Neuron (in vitro differentiated cells): ENCODE measurements at regions not wholly inside any gene's neighbourhood (a gene's known extent, or its start where the extent isn't known, plus 50 kb on each side); places are given as distances from the start of the nearest gene placed in this dataset.
"Not testable (repeated sequence)": the region's sequence is repeated elsewhere in the genome, so short reads cannot be mapped to it uniquely, and the experiment has no call there.

Experiments used
- H2AFZ ChIP-seq: one replicate; pipeline ENCODE4 v1.6.1; 2013; ENCODE audit warnings: low read depth, mild to moderate bottlenecking, inconsistent platforms, low read length, moderate library complexity
- H3K27me3 ChIP-seq: one replicate; pipeline ENCODE4 v1.6.1; 2013; ENCODE audit warnings: low read length; ENCODE audit not compliant: insufficient read depth
- H3K36me3 ChIP-seq: one replicate; pipeline ENCODE4 v1.6.1; 2013; ENCODE audit warnings: low read length; ENCODE audit not compliant: insufficient read depth
- H3K4me1 ChIP-seq: one replicate; pipeline ENCODE4 v1.6.1; 2013; ENCODE audit warnings: low read length; ENCODE audit not compliant: insufficient read depth
- H3K4me3 ChIP-seq: 2 replicates; pipeline ENCODE4 v1.5.1; 2013; ENCODE audit warnings: mild to moderate bottlenecking, low read length, moderate library complexity
- H3K9me3 ChIP-seq: one replicate; pipeline ENCODE4 v1.6.1; 2013; ENCODE audit warnings: low read length

- no peaks in the 10 kb centered on the region for H3K4me1 ChIP-seq
- H3K9me3 ChIP-seq = no peaks in the 10 kb centered on the region
- no peaks in the 10 kb centered on the region for H3K27me3 ChIP-seq
- no peaks in the 10 kb centered on the region for H3K36me3 ChIP-seq
- no peak overlapping the region for H2AFZ ChIP-seq
- no peak overlapping the region for H3K4me3 ChIP-seq
These were observed 550.8 kb upstream of the CDH5 start for GRCh38 chr16:65815707-65816106.

DNA sequence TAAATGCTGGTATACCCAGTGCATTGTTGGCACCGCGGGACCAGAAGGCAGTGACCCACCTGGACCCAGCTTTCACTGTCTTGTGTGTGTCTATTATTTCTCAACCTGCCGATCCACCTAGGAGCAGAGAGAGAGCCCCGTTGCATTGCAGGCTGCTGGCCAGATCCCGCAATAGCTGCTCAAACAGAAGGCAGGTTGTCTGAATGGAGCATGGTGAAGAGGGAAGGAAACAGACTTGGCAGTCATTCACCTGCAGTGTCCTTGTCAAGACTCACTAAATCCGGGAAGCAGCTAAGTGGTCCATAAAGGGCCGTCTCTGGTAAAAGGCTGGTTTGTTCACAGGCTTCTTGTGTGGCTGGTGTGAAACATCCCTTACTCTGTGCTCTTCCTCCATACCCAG lies 552.6 kb upstream of the CDH5 start:
- not testable (repeated sequence) for H3K4me3 ChIP-seq, H2AFZ ChIP-seq, H3K4me1 ChIP-seq

GRCh38 chr16:65809627-65810026 lies 556.9 kb upstream of the CDH5 start:
- no peaks in the 10 kb centered on the region for H3K4me1 ChIP-seq
- H2AFZ ChIP-seq = no peak overlapping the region
- no peaks in the 10 kb centered on the region for H3K36me3 ChIP-seq
- H3K9me3 ChIP-seq = no peaks in the 10 kb centered on the region
- no peak overlapping the region for H3K4me3 ChIP-seq
- H3K27me3 ChIP-seq = no peaks in the 10 kb centered on the region

More for the DNA sequence above, 552.6 kb upstream of the CDH5 start:
- not testable (repeated sequence) for H3K27me3 ChIP-seq, H3K9me3 ChIP-seq, H3K36me3 ChIP-seq

- Histone ChIP-seq H3K9me3 (no peaks in the 10 kb centered on the region), H3K4me1 (no peaks in the 10 kb centered on the region), H3K27me3 (no peaks in the 10 kb centered on the region), H2AFZ (no peak overlapping the region), H3K36me3 (no peaks in the 10 kb centered on the region), H3K4me3 (no peak overlapping the region)
These were observed 557.7 kb upstream of the CDH5 start for GRCh38 chr16:65808790-65809189.

GRCh38 chr16:65807858-65808257 lies 558.6 kb upstream of the CDH5 start:
- Histone ChIP-seq H3K36me3 (no peaks in the 10 kb centered on the region), H3K4me1 (no peaks in the 10 kb centered on the region), H3K9me3 (no peaks in the 10 kb centered on the region), H3K4me3 (no peak overlapping the region), H3K27me3 (no peaks in the 10 kb centered on the region), H2AFZ (no peak overlapping the region)

- not testable (repeated sequence) for H3K9me3 ChIP-seq, H3K36me3 ChIP-seq, H3K4me3 ChIP-seq, H3K27me3 ChIP-seq, H3K4me1 ChIP-seq, H2AFZ ChIP-seq
These were observed 560.8 kb upstream of the CDH5 start for GRCh38 chr16:65805704-65806103.

- no peaks in the 10 kb centered on the region for H3K27me3 ChIP-seq
- no peaks in the 10 kb centered on the region for H3K36me3 ChIP-seq
- no peak overlapping the region for H2AFZ ChIP-seq
- no peak overlapping the region for H3K4me3 ChIP-seq
- no peaks in the 10 kb centered on the region for H3K4me1 ChIP-seq
- no peaks in the 10 kb centered on the region for H3K9me3 ChIP-seq
These were observed 570.0 kb upstream of the CDH5 start for GRCh38 chr16:65796481-65796880.

DNA sequence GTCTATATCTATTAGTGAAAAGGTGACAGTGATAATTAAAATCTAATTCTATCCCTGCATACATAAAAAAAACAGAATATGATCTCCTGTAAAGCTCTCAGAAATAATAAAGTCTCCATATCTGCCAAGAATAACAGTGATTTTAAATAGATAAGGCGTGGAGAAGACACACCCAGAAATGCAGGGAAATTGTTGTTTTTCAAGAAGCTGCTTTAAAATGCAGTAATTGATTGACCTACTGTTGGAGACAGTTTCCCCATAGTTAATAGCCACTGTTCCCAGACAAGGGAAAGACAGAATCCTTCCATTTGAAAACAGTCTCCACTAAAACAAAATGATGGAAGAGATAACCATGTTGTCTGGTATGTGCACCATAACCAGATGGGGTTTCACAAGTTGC lies 571.5 kb upstream of the CDH5 start:
- H3K4me1 ChIP-seq = no peaks in the 10 kb centered on the region
- H2AFZ ChIP-seq = no peak overlapping the region
- H3K36me3 ChIP-seq = no peaks in the 10 kb centered on the region
- H3K9me3 ChIP-seq = no peaks in the 10 kb centered on the region
- H3K27me3 ChIP-seq = no peaks in the 10 kb centered on the region
- no peak overlapping the region for H3K4me3 ChIP-seq

GRCh38 chr16:65793781-65794180 lies 572.7 kb upstream of the CDH5 start:
- H2AFZ ChIP-seq = no peak overlapping the region
- no peaks in the 10 kb centered on the region for H3K27me3 ChIP-seq
- no peaks in the 10 kb centered on the region for H3K36me3 ChIP-seq
- H3K9me3 ChIP-seq = no peaks in the 10 kb centered on the region
- no peak overlapping the region for H3K4me3 ChIP-seq
- H3K4me1 ChIP-seq = no peaks in the 10 kb centered on the region

- Histone ChIP-seq H3K4me1 (no peaks in the 10 kb centered on the region), H3K4me3 (no peak overlapping the region), H3K27me3 (no peaks in the 10 kb centered on the region), H2AFZ (no peak overlapping the region), H3K9me3 (no peaks in the 10 kb centered on the region), H3K36me3 (no peaks in the 10 kb centered on the region)
These were observed 575.7 kb upstream of the CDH5 start for GRCh38 chr16:65790768-65791167.

GRCh38 chr16:65789161-65789945 lies 577.1 kb upstream of the CDH5 start:
- Histone ChIP-seq H3K4me3 (no peak overlapping the region), H2AFZ (no peak overlapping the region), H3K27me3 (no peaks in the 10 kb centered on the region), H3K36me3 (no peaks in the 10 kb centered on the region), H3K4me1 (no peaks in the 10 kb centered on the region), H3K9me3 (no peaks in the 10 kb centered on the region)

GRCh38 chr16:65788434-65789140 lies 577.9 kb upstream of the CDH5 start:
- no peaks in the 10 kb centered on the region for H3K9me3 ChIP-seq
- H3K36me3 ChIP-seq = no peaks in the 10 kb centered on the region
- no peaks in the 10 kb centered on the region for H3K4me1 ChIP-seq
- H3K4me3 ChIP-seq = no peak overlapping the region
- H2AFZ ChIP-seq = no peak overlapping the region
- H3K27me3 ChIP-seq = no peaks in the 10 kb centered on the region

DNA sequence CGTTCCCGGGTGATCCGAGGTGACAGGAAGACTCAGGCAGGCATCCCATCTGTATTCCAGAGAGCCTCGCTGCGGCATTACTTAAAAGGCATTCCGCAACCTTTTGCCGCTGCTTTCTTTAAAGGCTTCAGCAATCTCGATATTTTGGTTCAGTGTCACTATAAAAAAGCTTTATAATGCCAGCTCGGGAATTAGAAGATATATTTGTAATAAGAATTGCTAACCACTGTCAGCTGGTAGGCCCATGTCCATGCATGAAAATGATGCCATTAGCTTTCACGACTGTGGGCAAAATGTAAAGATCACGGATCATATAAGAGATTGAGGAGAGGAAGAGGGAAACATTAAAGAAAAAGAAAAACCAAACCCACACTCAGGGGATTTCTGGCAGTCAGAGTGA lies 578.6 kb upstream of the CDH5 start:
- H3K4me3 ChIP-seq = no peak overlapping the region

More for the DNA sequence above, 578.6 kb upstream of the CDH5 start:
- Histone ChIP-seq H2AFZ (no peak overlapping the region), H3K27me3 (no peaks in the 10 kb centered on the region), H3K4me1 (no peaks in the 10 kb centered on the region), H3K36me3 (no peaks in the 10 kb centered on the region), H3K9me3 (no peaks in the 10 kb centered on the region)
